ENCODE measurements at regions not wholly inside any gene's neighbourhood (a gene's known extent, or its start where the extent isn't known, plus 50 kb on each side); places are given as distances from the start of the nearest gene placed in this dataset.

- no peak for TF ChIP-seq GLIS2 (tag by site-specific recombination; IDR thresholded peaks at IDR 0.05)
- no peak overlapping the region for H3K4me3 ChIP-seq (ENCODE audit: low read depth, low read length)
- POLR2A ChIA-PET: no interaction called here
- CTCF ChIA-PET: no interaction called here
- H3K9me3 ChIP-seq (ENCODE audit: control insufficient read depth, insufficient read depth, low read depth, low read length): no peaks in the 10 kb centered on the region
- H3K36me3 ChIP-seq (ENCODE audit: control insufficient read depth in 2 of 2, insufficient read depth in 1 of 2, low read length in 2 of 2): no peaks in the 10 kb centered on the region
- H3K27ac ChIP-seq (ENCODE audit: extremely low read depth, low read depth, low read length): no peak overlapping the region
- no peaks in the 10 kb centered on the region for H3K4me1 ChIP-seq (ENCODE audit: control insufficient read depth, insufficient read depth, low read length)
Observed at GRCh38 chr14:97851428-97851995, 1054.3 kb downstream of the VRK1 start.

GRCh38 chr14:97854918-97855317, 1057.7 kb downstream of the VRK1 start:
- Histone ChIP-seq H3K4me3 (ENCODE audit: low read depth, low read length) (no peak overlapping the region), H3K4me1 (ENCODE audit: control insufficient read depth, insufficient read depth, low read length) (no peaks in the 10 kb centered on the region), H3K36me3 (ENCODE audit: control insufficient read depth in 2 of 2, insufficient read depth in 1 of 2, low read length in 2 of 2) (no peaks in the 10 kb centered on the region), H3K9me3 (ENCODE audit: control insufficient read depth, insufficient read depth, low read depth, low read length) (no peaks in the 10 kb centered on the region), H3K27ac (ENCODE audit: extremely low read depth, low read depth, low read length) (no peak overlapping the region)
- ChIA-PET CTCF (interaction anchor here (0.6 kb wide), 1 partner anchor 19 kb away, joined by 3 read pairs; no protein-coding TSS in a partner anchor), POLR2A (no interaction called here)
- no peak for TF ChIP-seq OVOL3 (tag by site-specific recombination; IDR thresholded peaks at IDR 0.05)
- TF ChIP-seq ZNF133 (tag by site-specific recombination; IDR thresholded peaks at IDR 0.05): no peak
- no peak for TF ChIP-seq ZNF114 (tag by site-specific recombination; IDR thresholded peaks at IDR 0.05)
- TF ChIP-seq KLF16 (tag by site-specific recombination; IDR thresholded peaks at IDR 0.05): no peak
- TF ChIP-seq KLF7 (tag by site-specific recombination; IDR thresholded peaks at IDR 0.05; ENCODE audit: borderline replicate concordance): no peak
- no peak for TF ChIP-seq ZNF10 (tag by site-specific recombination; IDR thresholded peaks at IDR 0.05)
- TF ChIP-seq ZNF785 (tag by site-specific recombination; IDR thresholded peaks at IDR 0.05): no peak
- no peak for TF ChIP-seq ZNF544 (tag by site-specific recombination; IDR thresholded peaks at IDR 0.05)
- no peak for TF ChIP-seq ZBTB44 (tag by site-specific recombination; IDR thresholded peaks at IDR 0.05)
- TF ChIP-seq SP2 (tag by site-specific recombination; IDR thresholded peaks at IDR 0.05): no peak
- no peak for TF ChIP-seq ZFP37 (tag by site-specific recombination; IDR thresholded peaks at IDR 0.05)
- TF ChIP-seq ZNF521 (tag by site-specific recombination; IDR thresholded peaks at IDR 0.05): no peak
- TF ChIP-seq ZNF791 (tag by site-specific recombination; IDR thresholded peaks at IDR 0.05): no peak
- TF ChIP-seq PRDM2 (tag by site-specific recombination; IDR thresholded peaks at IDR 0.05; ENCODE audit: borderline replicate concordance): no peak
- no peak for TF ChIP-seq ZNF623 (tag by site-specific recombination; IDR thresholded peaks at IDR 0.05)
- no peak for TF ChIP-seq TCF7L2 (IDR thresholded peaks at IDR 0.05; ENCODE audit: borderline replicate concordance, low read depth, low read length)
